Parathyroid adenoma (tissue), 2 donors: ENCODE measurements at regions not wholly inside any gene's neighbourhood (a gene's known extent, or its start where the extent isn't known, plus 50 kb on each side); places are given as distances from the start of the nearest gene placed in this dataset.

Source experiments
- H2AFZ ChIP-seq: fragments of 300-600 bp; sonication (generic); one replicate; pipeline ENCODE4 v1.7.0; 2017; ENCODE audit warnings: antibody characterized with exemption, mild to moderate bottlenecking
- H3K27ac ChIP-seq: fragments of 300-600 bp; sonication (generic); one replicate; pipeline ENCODE4 v1.7.0; 2017
- H3K27me3 ChIP-seq: fragments of 300-600 bp; sonication (generic); one replicate; pipeline ENCODE4 v1.7.0; 2017; ENCODE audit warnings: low read length; ENCODE audit not compliant: control insufficient read depth, insufficient read depth
- H3K36me3 ChIP-seq: fragments of 300-600 bp; sonication (generic); one replicate; pipeline ENCODE4 v1.7.0; 2017; ENCODE audit warnings: low read length; ENCODE audit not compliant: control insufficient read depth, insufficient read depth
- H3K4me1 ChIP-seq: fragments of 300-600 bp; sonication (generic); one replicate; pipeline ENCODE4 v1.7.0; 2017; ENCODE audit warnings: control low read depth
- H3K4me2 ChIP-seq: fragments of 300-600 bp; sonication (generic); one replicate; pipeline ENCODE4 v1.7.0; 2017; ENCODE audit warnings: low read length
- H3K4me3 ChIP-seq: fragments of 300-600 bp; sonication (generic); one replicate; pipeline ENCODE4 v1.7.0; 2017; ENCODE audit warnings: low read depth, low read length
- H3K79me2 ChIP-seq: fragments of 300-600 bp; sonication (generic); one replicate; pipeline ENCODE4 v1.7.0; 2017; ENCODE audit warnings: control low read depth
- H3K9ac ChIP-seq: fragments of 300-600 bp; sonication (generic); one replicate; pipeline ENCODE4 v1.7.0; 2017; ENCODE audit warnings: mild to moderate bottlenecking
- H3K9me3 ChIP-seq: fragments of 300-600 bp; sonication (generic); one replicate; pipeline ENCODE4 v1.7.0; 2017; ENCODE audit warnings: low read length; ENCODE audit not compliant: control insufficient read depth
- CTCF ChIP-seq: fragments of 300-600 bp; sonication (generic); IDR thresholded peaks from one replicate; pipeline ENCODE4 v1.7.0; 2017; ENCODE audit warnings: antibody characterized with exemption, mild to moderate bottlenecking
- donor health status: primary hyperparathyroidism.

- H3K27ac ChIP-seq: no peak overlapping the region
- H3K4me3 ChIP-seq: no peak overlapping the region
- no peaks in the 10 kb centered on the region for H3K27me3 ChIP-seq
- no peak overlapping the region for H2AFZ ChIP-seq
- no peaks in the 10 kb centered on the region for H3K79me2 ChIP-seq
- H3K36me3 ChIP-seq: no peaks in the 10 kb centered on the region
- TF ChIP-seq CTCF: no peak
- H3K9me3 ChIP-seq: no peaks in the 10 kb centered on the region
- no peaks in the 10 kb centered on the region for H3K4me1 ChIP-seq
- H3K4me2 ChIP-seq: no peak overlapping the region
- H3K9ac ChIP-seq: no peak overlapping the region
Observed at GRCh38 chr22:47332246-47332980, 570.0 kb downstream of the TBC1D22A start.

- TF ChIP-seq CTCF: no peak
- H3K79me2 ChIP-seq: no peaks in the 10 kb centered on the region
Observed at GRCh38 chr22:47331750-47332149, 569.3 kb downstream of the TBC1D22A start.

GRCh38 chr22:47329727-47330650 lies 567.5 kb downstream of the TBC1D22A start:
- no peak overlapping the region for H3K27ac ChIP-seq
- no peak overlapping the region for H2AFZ ChIP-seq
- H3K79me2 ChIP-seq: no peaks in the 10 kb centered on the region
- no peaks in the 10 kb centered on the region for H3K4me1 ChIP-seq
- no peaks in the 10 kb centered on the region for H3K36me3 ChIP-seq
- TF ChIP-seq CTCF: no peak
- H3K27me3 ChIP-seq: no peaks in the 10 kb centered on the region
- H3K9ac ChIP-seq: no peak overlapping the region
- no peaks in the 10 kb centered on the region for H3K9me3 ChIP-seq
- H3K4me3 ChIP-seq: no peak overlapping the region
- no peak overlapping the region for H3K4me2 ChIP-seq

More at GRCh38 chr22:47331750-47332149, 569.3 kb downstream of the TBC1D22A start:
- Histone ChIP-seq H3K36me3 (no peaks in the 10 kb centered on the region), H3K4me1 (no peaks in the 10 kb centered on the region), H3K4me3 (no peak overlapping the region), H3K27me3 (no peaks in the 10 kb centered on the region), H3K9me3 (no peaks in the 10 kb centered on the region), H3K9ac (no peak overlapping the region), H2AFZ (no peak overlapping the region), H3K4me2 (no peak overlapping the region), H3K27ac (no peak overlapping the region)

- no peaks in the 10 kb centered on the region for H3K4me1 ChIP-seq
- no peak overlapping the region for H2AFZ ChIP-seq
- no peak overlapping the region for H3K4me2 ChIP-seq
- H3K36me3 ChIP-seq: no peaks in the 10 kb centered on the region
- no peak overlapping the region for H3K27ac ChIP-seq
- H3K9me3 ChIP-seq: no peaks in the 10 kb centered on the region
- no peak for TF ChIP-seq CTCF
- no peaks in the 10 kb centered on the region for H3K27me3 ChIP-seq
- H3K79me2 ChIP-seq: no peaks in the 10 kb centered on the region
- no peak overlapping the region for H3K9ac ChIP-seq
- H3K4me3 ChIP-seq: no peak overlapping the region
Observed at GRCh38 chr22:47328550-47329243, 566.2 kb downstream of the TBC1D22A start.
